Gastroesophageal sphincter (tissue), 4 donors: ENCODE measurements at regions not wholly inside any gene's neighbourhood (a gene's known extent, or its start where the extent isn't known, plus 50 kb on each side); places are given as distances from the start of the nearest gene placed in this dataset.

Experiments
- ATAC-seq: fragments of 150-250 bp; one replicate; pipeline ENCODE4 v1.9.1; 2016; ENCODE audit warnings: mild to moderate bottlenecking, moderate library complexity
- H3K27ac ChIP-seq, 4 donors: fragments of 200-600 bp; sonication (generic) in 3 of 4; 1 replicate in 3 of 4; 2 replicates in 1 of 4; pipeline ENCODE4 v1.5.1; 2016 to 2019
- H3K27me3 ChIP-seq: fragments of 200-600 bp; sonication (generic); one replicate; pipeline ENCODE4 v1.5.1; 2019
- H3K36me3 ChIP-seq, 2 donors: fragments of 200-600 bp; sonication (generic); one replicate each; pipeline ENCODE4 v1.5.1; 2019; ENCODE audit warnings: control low read depth in 1 of 2
- H3K4me1 ChIP-seq, 3 donors: fragments of 200-600 bp; sonication (generic); 1 replicate in 2 of 3; 2 replicates in 1 of 3; pipeline ENCODE4 v1.5.1; 2016 to 2019; ENCODE audit warnings: control low read depth in 2 of 3
- H3K4me3 ChIP-seq, 2 donors: fragments of 200-600 bp; sonication (generic); one replicate each; pipeline ENCODE4 v1.5.1; 2019; ENCODE audit warnings: mild to moderate bottlenecking in 1 of 2, moderate library complexity in 1 of 2
- H3K9me3 ChIP-seq, 3 donors: fragments of 200-600 bp; sonication (generic); one replicate each; pipeline ENCODE4 v1.5.1; 2017 to 2019; ENCODE audit warnings: control low read depth in 2 of 3
- CTCF ChIP-seq, 4 experiments: fragments of 200-600 bp in 2 of 4; fragments of 450-650 bp in 2 of 4; sonication (generic) in 1 of 4; IDR thresholded peaks; one replicate each; pipeline ENCODE4 v1.5.1; 2017 to 2019; ENCODE audit warnings: antibody characterized with exemption in 4 of 4, mild to moderate bottlenecking in 2 of 4, moderate library complexity in 2 of 4
- EP300 ChIP-seq: sonication (generic); formaldehyde crosslinking; IDR thresholded peaks from one replicate; pipeline ENCODE4 v1.6.1; 2017; ENCODE audit warnings: antibody characterized with exemption, mild to moderate bottlenecking
- POLR2A ChIP-seq, 2 donors: fragments of 450-650 bp; IDR thresholded peaks; one replicate each; pipeline ENCODE4 v1.6.1; 2017; ENCODE audit warnings: antibody characterized with exemption in 2 of 2, mild to moderate bottlenecking in 2 of 2, moderate library complexity in 1 of 2
- POLR2AphosphoS5 ChIP-seq: sonication (generic); formaldehyde crosslinking; IDR thresholded peaks from one replicate; pipeline ENCODE4 v1.6.1; 2017; ENCODE audit warnings: antibody characterized with exemption
- WGBS, 2 donors: methylation state at CpG; one replicate each; pipeline ENCODE4 v1.1.5; 2018; ENCODE audit warnings: low coverage in 1 of 2; 5-methylcytosine and 5-hydroxymethylcytosine counted together

- no peaks in the 10 kb centered on the region for H3K36me3 ChIP-seq
- no peaks in the 10 kb centered on the region for H3K4me1 ChIP-seq
- no peak overlapping the region for H3K4me3 ChIP-seq
- WGBS, 2 donors = 49% methylated on average over 6 of the region's 6 CpGs; no CpG with 5 or more reads in 1 of the 2 donors
- no peaks in the 10 kb centered on the region for H3K9me3 ChIP-seq
- no peak overlapping the region for H3K27ac ChIP-seq
- no peak for TF ChIP-seq EP300
- TF ChIP-seq POLR2A (IDR thresholded peaks at IDR 0.05) = no peak
- no peak for TF ChIP-seq CTCF (IDR thresholded peaks at IDR 0.05)
- TF ChIP-seq POLR2AphosphoS5 = no peak
- no peaks in the 10 kb centered on the region for H3K27me3 ChIP-seq
- ATAC-seq = no peak
Measured at GRCh38 chr16:6861815-6862477, 470.7 kb upstream of the RBFOX1 start.

GRCh38 chr16:6861135-6861814, 471.4 kb upstream of the RBFOX1 start:
- Histone ChIP-seq H3K4me3 (no peak overlapping the region), H3K27ac (no peak overlapping the region), H3K27me3 (no peaks in the 10 kb centered on the region), H3K9me3 (no peaks in the 10 kb centered on the region), H3K36me3 (no peaks in the 10 kb centered on the region), H3K4me1 (no peaks in the 10 kb centered on the region)
- TF ChIP-seq CTCF (IDR thresholded peaks at IDR 0.05) = no peak
- no peak for TF ChIP-seq POLR2A (IDR thresholded peaks at IDR 0.05)
- no peak for TF ChIP-seq POLR2AphosphoS5
- no peak for TF ChIP-seq EP300
- 16 to 21% methylated on average over 8 of the region's 8 CpGs for WGBS, 2 donors
- no peak for ATAC-seq

- Histone ChIP-seq H3K27me3 (no peaks in the 10 kb centered on the region), H3K36me3 (no peaks in the 10 kb centered on the region), H3K9me3 (no peaks in the 10 kb centered on the region), H3K4me1 (no peaks in the 10 kb centered on the region), H3K4me3 (no peak overlapping the region), H3K27ac (no peak overlapping the region)
- TF ChIP-seq CTCF (IDR thresholded peaks at IDR 0.05) = no peak
- TF ChIP-seq POLR2A (IDR thresholded peaks at IDR 0.05) = no peak
- no peak for TF ChIP-seq POLR2AphosphoS5
- TF ChIP-seq EP300 = no peak
- ATAC-seq = no peak
- 45 to 46% methylated on average over 5 of the region's 5 CpGs for WGBS, 2 donors
Measured at GRCh38 chr16:6857575-6857974, 475.1 kb upstream of the RBFOX1 start.

GRCh38 chr16:6856578-6856977, 476.1 kb upstream of the RBFOX1 start:
- Histone ChIP-seq H3K4me3 (no peak overlapping the region), H3K27ac (no peak overlapping the region), H3K36me3 (no peaks in the 10 kb centered on the region), H3K9me3 (no peaks in the 10 kb centered on the region), H3K27me3 (no peaks in the 10 kb centered on the region), H3K4me1 (no peaks in the 10 kb centered on the region)
- WGBS, 2 donors = 81 to 85% methylated on average over 5 of the region's 5 CpGs
- no peak for ATAC-seq
- TF ChIP-seq EP300 (no peak), POLR2AphosphoS5 (no peak), POLR2A (IDR thresholded peaks at IDR 0.05) (no peak), CTCF (IDR thresholded peaks at IDR 0.05) (no peak)

GRCh38 chr16:6853565-6853964, 479.1 kb upstream of the RBFOX1 start:
- no peak overlapping the region for H3K4me3 ChIP-seq
- 16 to 20% methylated on average over 1 to 5 of the region's 6 CpGs for WGBS, 2 donors
- H3K36me3 ChIP-seq = no peaks in the 10 kb centered on the region
- H3K27ac ChIP-seq = no peak overlapping the region
- ATAC-seq = no peak
- no peaks in the 10 kb centered on the region for H3K9me3 ChIP-seq
- TF ChIP-seq CTCF (IDR thresholded peaks at IDR 0.05) (no peak), EP300 (no peak), POLR2A (IDR thresholded peaks at IDR 0.05) (no peak), POLR2AphosphoS5 (no peak)
- no peaks in the 10 kb centered on the region for H3K4me1 ChIP-seq
- no peaks in the 10 kb centered on the region for H3K27me3 ChIP-seq
